Fibroblast of the aortic adventitia (primary cell): ENCODE measurements at regions not wholly inside any gene's neighbourhood (a gene's known extent, or its start where the extent isn't known, plus 50 kb on each side); places are given as distances from the start of the nearest gene placed in this dataset.

Source experiments
- DNase-seq: peaks from one replicate; pipeline ENCODE4 v3.0.0-alpha.2; 2010; ENCODE audit warnings: low read depth
- H3K4me3 ChIP-seq: 2 replicates; pipeline ENCODE4 v1.5.1; 2011; ENCODE audit warnings: low read depth, mild to moderate bottlenecking, control low read depth, low read length, moderate library complexity
- CTCF ChIP-seq: IDR thresholded peaks from 2 replicates; pipeline ENCODE4 v1.5.1; 2011; ENCODE audit warnings: mild to moderate bottlenecking, low read length, control low read depth, inconsistent platforms; ENCODE audit not compliant: insufficient read depth

GRCh38 chr5:58359981-58360380 is 99.9 kb downstream of the PLK2 start:
- no peak for DNase-seq
- TF ChIP-seq CTCF = no peak
- H3K4me3 ChIP-seq = no peak overlapping the region

GRCh38 chr5:58358501-58359178 is 101.2 kb downstream of the PLK2 start:
- no peak for TF ChIP-seq CTCF
- DNase-seq = no peak
- H3K4me3 ChIP-seq = no peak overlapping the region

- no peak for TF ChIP-seq CTCF
- DNase-seq = no peak
- H3K4me3 ChIP-seq = no peak overlapping the region
Measured at GRCh38 chr5:58357799-58358500, 101.9 kb downstream of the PLK2 start.

GRCh38 chr5:58357121-58357520 is 102.8 kb downstream of the PLK2 start:
- no peak for DNase-seq
- no peak for TF ChIP-seq CTCF
- no peak overlapping the region for H3K4me3 ChIP-seq

GRCh38 chr5:58356662-58357061 is 103.2 kb downstream of the PLK2 start:
- no peak overlapping the region for H3K4me3 ChIP-seq
- no peak for DNase-seq
- no peak for TF ChIP-seq CTCF

GRCh38 chr5:58354827-58355226 is 105.1 kb downstream of the PLK2 start:
- no peak for TF ChIP-seq CTCF
- DNase-seq = no peak
- no peak overlapping the region for H3K4me3 ChIP-seq

GRCh38 chr5:58353992-58354391 is 105.9 kb downstream of the PLK2 start:
- TF ChIP-seq CTCF = no peak
- DNase-seq = no peak
- no peak overlapping the region for H3K4me3 ChIP-seq
